ENCODE measurements at regions not wholly inside any gene's neighbourhood (a gene's known extent, or its start where the extent isn't known, plus 50 kb on each side); places are given as distances from the start of the nearest gene placed in this dataset.

- ATAC-seq = no peak
- TF ChIP-seq CSRNP3 (CRISPR knock-in tag; IDR thresholded peaks at IDR 0.05) (no peak), ESRRG (CRISPR knock-in tag; IDR thresholded peaks at IDR 0.05) (no peak), TCF4 (CRISPR knock-in tag; IDR thresholded peaks at IDR 0.05; ENCODE audit: borderline replicate concordance) (no peak), PATZ1 (CRISPR knock-in tag; IDR thresholded peaks at IDR 0.05; ENCODE audit: borderline replicate concordance) (no peak), ZNF565 (CRISPR knock-in tag; conservative IDR thresholded peaks at IDR 0.05; ENCODE audit: low read depth) (no peak), POU6F1 (CRISPR knock-in tag; IDR thresholded peaks at IDR 0.05; ENCODE audit: borderline replicate concordance, low read depth) (no peak), RARB (CRISPR knock-in tag; IDR thresholded peaks at IDR 0.05) (no peak), TOX (CRISPR knock-in tag; IDR thresholded peaks at IDR 0.05; ENCODE audit: borderline replicate concordance) (no peak), OSR1 (CRISPR knock-in tag; IDR thresholded peaks at IDR 0.05) (no peak), PPARA (CRISPR knock-in tag; IDR thresholded peaks at IDR 0.05; ENCODE audit: borderline replicate concordance) (no peak), TSHZ2 (CRISPR knock-in tag; IDR thresholded peaks at IDR 0.05) (no peak), ZNF70 (CRISPR knock-in tag; IDR thresholded peaks at IDR 0.05) (no peak), CREB5 (CRISPR knock-in tag; IDR thresholded peaks at IDR 0.05; ENCODE audit: low read depth) (no peak), ISL1 (CRISPR knock-in tag; IDR thresholded peaks at IDR 0.05) (no peak)
Measured at GRCh38 chr12:124236625-124237031, 58.3 kb upstream of the RFLNA start.

GRCh38 chr12:124238886-124239285 lies 56.0 kb upstream of the RFLNA start:
- ATAC-seq = no peak
- TF ChIP-seq TCF4 (CRISPR knock-in tag; IDR thresholded peaks at IDR 0.05; ENCODE audit: borderline replicate concordance) (no peak), TSHZ2 (CRISPR knock-in tag; IDR thresholded peaks at IDR 0.05) (no peak), ZNF70 (CRISPR knock-in tag; IDR thresholded peaks at IDR 0.05) (no peak), PATZ1 (CRISPR knock-in tag; IDR thresholded peaks at IDR 0.05; ENCODE audit: borderline replicate concordance) (no peak), ZFP30 (CRISPR knock-in tag; IDR thresholded peaks at IDR 0.05) (no peak), CREB5 (CRISPR knock-in tag; IDR thresholded peaks at IDR 0.05; ENCODE audit: low read depth) (no peak)

Data from SK-N-SH treated with all-trans-retinoic acid at 6 μM for 48 hours (cell line).